HCT116 (cell line): ENCODE measurements at regions not wholly inside any gene's neighbourhood (a gene's known extent, or its start where the extent isn't known, plus 50 kb on each side); places are given as distances from the start of the nearest gene placed in this dataset.

Experiments
- CTCF ChIP-seq, 3 experiments: fragments of 200-600 bp in 1 of 3; sonication (generic) in 1 of 3; IDR thresholded peaks in 2 of 3; conservative IDR thresholded peaks in 1 of 3; 2 replicates each; pipeline ENCODE4 v1.5.1; 2012 to 2017; ENCODE audit warnings: low read depth in 2 of 3, low read length in 2 of 3, antibody characterized with exemption in 1 of 3, borderline replicate concordance in 1 of 3, control low read depth in 1 of 3, mild to moderate bottlenecking in 1 of 3, mixed read lengths in 1 of 3, mixed run types in 1 of 3, moderate library complexity in 1 of 3; ENCODE audit not compliant: insufficient read depth in 1 of 3
- EZH2 ChIP-seq: fragments of 200-600 bp; sonication (generic); IDR thresholded peaks from 2 replicates; pipeline ENCODE4 v1.6.1; 2017; ENCODE audit warnings: antibody characterized with exemption, mixed run types
- EZH2phosphoT487 ChIP-seq: fragments of 200-600 bp; IDR thresholded peaks from 2 replicates; pipeline ENCODE4 v1.6.1; 2018; ENCODE audit warnings: antibody characterized with exemption, borderline replicate concordance
- JUND ChIP-seq: IDR thresholded peaks from 2 replicates; pipeline ENCODE4 v1.6.1; 2012

- TF ChIP-seq EZH2phosphoT487: no peak
- TF ChIP-seq CTCF (IDR thresholded peaks at IDR 0.05 in 2 of 3, conservative IDR thresholded peaks at IDR 0.05 in 1 of 3; ENCODE audit: borderline replicate concordance in 1 of 3, insufficient read depth in 1 of 3, low read depth in 2 of 3, low read length in 2 of 3): no peak
- TF ChIP-seq JUND: no peak
- TF ChIP-seq EZH2: no peak
Observed at GRCh38 chr11:46216019-46216764, 61.3 kb upstream of the CREB3L1 start.
